ENCODE measurements at regions not wholly inside any gene's neighbourhood (a gene's known extent, or its start where the extent isn't known, plus 50 kb on each side); places are given as distances from the start of the nearest gene placed in this dataset.

DNA sequence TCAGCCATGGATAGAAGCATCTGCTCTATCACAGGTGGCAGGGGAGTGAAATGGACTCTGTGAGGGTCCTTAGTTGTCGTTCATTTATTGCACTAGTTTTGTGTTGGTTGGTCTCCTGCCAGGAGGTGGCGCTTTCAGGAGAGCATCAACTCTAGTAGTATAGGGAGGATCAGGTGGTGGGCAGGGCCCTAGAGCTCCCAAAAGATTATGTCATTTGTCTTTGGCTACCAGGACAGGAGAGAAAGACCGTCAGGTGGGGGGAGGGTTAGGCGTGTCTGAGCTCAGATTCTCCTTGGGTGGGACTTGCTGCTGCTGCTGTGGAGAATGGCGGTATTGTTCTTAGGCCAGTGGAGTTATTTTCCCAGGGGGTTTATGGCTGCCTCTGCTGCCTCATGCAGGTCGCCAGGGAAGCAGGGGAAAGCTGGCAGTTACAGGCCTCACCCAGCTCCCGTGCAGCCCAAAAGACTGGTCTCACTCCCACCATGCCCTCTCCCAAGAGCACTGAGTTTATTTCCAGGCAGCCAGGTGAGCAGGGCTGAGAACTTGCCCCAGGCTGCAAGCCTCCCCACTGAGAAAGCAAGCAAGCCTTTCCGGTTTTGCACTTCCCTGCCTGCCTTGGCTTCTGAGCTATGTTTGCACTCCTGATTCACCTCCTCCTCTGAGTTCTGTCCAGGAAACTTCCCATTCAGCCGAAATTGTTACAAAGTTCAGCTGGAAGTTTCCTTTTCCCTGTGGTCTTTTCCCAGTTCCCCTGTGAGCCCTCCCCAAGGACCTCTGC, 317.3 kb downstream of the TAF11L14 start:
- BruUV-seq (replicated peaks) = no TSS peak
- no peak overlapping the region for H4K91ac ChIP-seq (ENCODE audit: insufficient read depth, low read depth, low read length)
- POLR2A ChIA-PET (ENCODE audit: unreplicated experiment) = no interaction called here
- no peak overlapping the region for H2AFZ ChIP-seq (replicated peaks; ENCODE audit: low read length, poor library complexity)
- H2AK5ac ChIP-seq (ENCODE audit: low read depth, low read length) = no peak overlapping the region
- no peaks in the 10 kb centered on the region for H3K4me1 ChIP-seq (ENCODE audit: control insufficient read depth, insufficient read depth, low read length)
- intact Hi-C loops (cut with micrococcal nuclease) = no loop called here
- H3K27me3 ChIP-seq (ENCODE audit: control insufficient read depth, insufficient read depth, low read length) = no peaks in the 10 kb centered on the region
- H4K5ac ChIP-seq (ENCODE audit: low read depth, low read length) = no peak overlapping the region
- H2BK5ac ChIP-seq (ENCODE audit: low read depth, low read length, poor library complexity, severe bottlenecking) = no peak overlapping the region
- WGBS, 2 experiments (ENCODE audit: extremely low coverage in 2 of 2, insufficient read length in 1 of 2) = 74% methylated on average over 3 of the region's 9 CpGs; no CpG with 5 or more reads in 1 of the 2 experiments
- H3K18ac ChIP-seq (ENCODE audit: low read depth, low read length) = no peak overlapping the region
- no peak overlapping the region for H3K27ac ChIP-seq (ENCODE audit: insufficient read depth, low read length)
- H4K20me1 ChIP-seq (ENCODE audit: insufficient read depth, low read length) = no peaks in the 10 kb centered on the region
- H3K79me1 ChIP-seq (ENCODE audit: low read depth in 1 of 2, low read length in 2 of 2) = no peaks in the 10 kb centered on the region
- no peak for DNase-seq
- H3K56ac ChIP-seq (ENCODE audit: extremely low read depth, insufficient read depth, low read length) = no peak overlapping the region
- no peak overlapping the region for H3K23ac ChIP-seq (ENCODE audit: low read depth, low read length)
- H3K4ac ChIP-seq (ENCODE audit: low read depth, low read length) = no peak overlapping the region
- H3K4me3 ChIP-seq (ENCODE audit: insufficient read depth, low read depth, low read length) = no peak overlapping the region
- no peak overlapping the region for H2AK9ac ChIP-seq (replicated peaks; ENCODE audit: low read depth, low read length, poor library complexity)
- no peak for ATAC-seq (ENCODE audit: low read depth)
- no peak overlapping the region for H2BK120ac ChIP-seq (ENCODE audit: low read depth, low read length)
- H3K9me1 ChIP-seq (ENCODE audit: insufficient read depth, low read length) = no peaks in the 10 kb centered on the region
- H3K9me3 ChIP-seq (ENCODE audit: control insufficient read depth, insufficient read depth, low read length) = no peaks in the 10 kb centered on the region
- CTCF ChIA-PET = no interaction called here
- dilution Hi-C loops (cut with HindIII; ENCODE audit: low sequenced_read_pairs, unreplicated experiment) = no loop called here
- no peak overlapping the region for H3K14ac ChIP-seq (replicated peaks; ENCODE audit: low read depth, low read length)
- H3K9ac ChIP-seq (ENCODE audit: low read depth, low read length) = no peak overlapping the region
- H3K36me3 ChIP-seq (ENCODE audit: control insufficient read depth, insufficient read depth, low read length) = no peaks in the 10 kb centered on the region
- H4K8ac ChIP-seq (ENCODE audit: low read depth in 2 of 2, low read length in 2 of 2) = no peak overlapping the region
- no peak overlapping the region for H2BK20ac ChIP-seq (ENCODE audit: low read depth, low read length)
- H2BK15ac ChIP-seq (ENCODE audit: low read depth, low read length) = no peak overlapping the region
- TF ChIP-seq, protein P1, sequence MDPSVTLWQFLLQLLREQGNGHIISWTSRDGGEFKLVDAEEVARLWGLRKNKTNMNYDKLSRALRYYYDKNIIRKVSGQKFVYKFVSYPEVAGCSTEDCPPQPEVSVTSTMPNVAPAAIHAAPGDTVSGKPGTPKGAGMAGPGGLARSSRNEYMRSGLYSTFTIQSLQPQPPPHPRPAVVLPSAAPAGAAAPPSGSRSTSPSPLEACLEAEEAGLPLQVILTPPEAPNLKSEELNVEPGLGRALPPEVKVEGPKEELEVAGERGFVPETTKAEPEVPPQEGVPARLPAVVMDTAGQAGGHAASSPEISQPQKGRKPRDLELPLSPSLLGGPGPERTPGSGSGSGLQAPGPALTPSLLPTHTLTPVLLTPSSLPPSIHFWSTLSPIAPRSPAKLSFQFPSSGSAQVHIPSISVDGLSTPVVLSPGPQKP (IDR thresholded peaks at IDR 0.05; ENCODE audit: borderline replicate concordance, low read depth, low read length) = no peak
- TF ChIP-seq RCOR1 (IDR thresholded peaks at IDR 0.05; ENCODE audit: insufficient replicate concordance, low read length) = no peak
- no peak for TF ChIP-seq MXI1 (IDR thresholded peaks at IDR 0.05; ENCODE audit: borderline replicate concordance, low read depth, low read length)
- TF ChIP-seq BHLHE40 (IDR thresholded peaks at IDR 0.05; ENCODE audit: low read depth, low read length) = no peak
- no peak for TF ChIP-seq CHD1 (IDR thresholded peaks at IDR 0.05; ENCODE audit: low read depth, low read length)
- TF ChIP-seq USF2 (IDR thresholded peaks at IDR 0.05; ENCODE audit: low read depth, low read length) = no peak
- in situ Hi-C loops (cut with MboI; ENCODE audit: low sequenced_read_pairs) = no loop called here
- no peak overlapping the region for H3K4me2 ChIP-seq (ENCODE audit: low read depth, low read length)

Measured in IMR-90 (cell line).